ENCODE measurements at regions not wholly inside any gene's neighbourhood (a gene's known extent, or its start where the extent isn't known, plus 50 kb on each side); places are given as distances from the start of the nearest gene placed in this dataset.
A peak's percentile ranks its signal among the peaks of the same experiment; 100 is the strongest.

DNA sequence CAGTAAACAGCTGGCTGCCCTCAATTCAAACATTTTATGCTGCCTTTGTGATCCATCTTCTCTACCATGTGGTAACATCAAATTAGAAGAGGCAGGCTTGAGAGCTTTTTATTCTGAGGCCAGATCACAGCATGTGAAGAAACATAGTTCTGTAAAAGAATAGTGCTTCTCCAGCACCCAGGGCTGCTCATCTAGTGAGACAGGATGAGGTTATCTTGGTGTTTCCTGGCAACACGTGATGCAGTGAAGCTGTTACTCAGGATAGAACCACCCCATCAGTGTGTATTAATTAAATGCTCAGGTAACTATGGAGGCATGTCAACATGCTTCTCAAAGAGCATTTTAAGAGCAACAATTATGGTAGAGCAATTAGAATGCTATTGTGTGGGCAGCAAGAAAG, 400.5 kb upstream of the ACO1 start:
- ChIA-PET POLR2A (no interaction called here), CTCF (ENCODE audit: low intra/inter-chr PET ratio, low total read pairs) (no interaction called here)
- ATAC-seq, result no peak
- Histone ChIP-seq H3K4me3 (replicated peaks in 1 of 3; ENCODE audit: insufficient read depth in 1 of 3, low read depth in 2 of 3, low read length in 3 of 3) (no peak overlapping the region), H3K4me1 (ENCODE audit: insufficient read depth, low read length) (no peaks in the 10 kb centered on the region), H3K4me2 (ENCODE audit: low read depth, low read length) (no peak overlapping the region), H3K9ac (ENCODE audit: insufficient read depth, low read depth, low read length) (no peak overlapping the region), H3K79me2 (ENCODE audit: insufficient read depth, low read length) (no peaks in the 10 kb centered on the region), H3K9me3 (ENCODE audit: low read length) (peaks cover 26% of the 10 kb centered on the region), H3K36me3 (replicated peaks in 1 of 2; ENCODE audit: control insufficient read depth in 1 of 2, insufficient read depth in 2 of 2, low read length in 2 of 2) (peaks cover 4 to 8% of the 10 kb centered on the region in 2 experiments; a peak in 3 of 5 replicates), H4K20me1 (ENCODE audit: insufficient read depth, low read length) (no peaks in the 10 kb centered on the region), H3K27me3 (ENCODE audit: control insufficient read depth in 1 of 2, insufficient read depth in 2 of 2, low read length in 2 of 2) (no peaks in the 10 kb centered on the region), H2AFZ (ENCODE audit: low read length) (no peak overlapping the region), H3K27ac (ENCODE audit: extremely low read length, insufficient read depth, low read length) (no peak overlapping the region)
- no TSS peak for BruUV-seq (replicated peaks)
- 93% methylated on average over 1 of the region's 1 CpG for WGBS (ENCODE audit: low lambda C conversion rate)
- TF ChIP-seq CENPX (CRISPR knock-in tag; IDR thresholded peaks at IDR 0.05), result no peak
- no peak for TF ChIP-seq NFYB (CRISPR knock-in tag; IDR thresholded peaks at IDR 0.05)
- TF ChIP-seq ZNF33A (CRISPR knock-in tag; IDR thresholded peaks at IDR 0.05; ENCODE audit: borderline replicate concordance), result no peak
- TF ChIP-seq DPF2 (CRISPR knock-in tag; IDR thresholded peaks at IDR 0.05; ENCODE audit: borderline replicate concordance, low read depth), result no peak
- TF ChIP-seq, protein P1, sequence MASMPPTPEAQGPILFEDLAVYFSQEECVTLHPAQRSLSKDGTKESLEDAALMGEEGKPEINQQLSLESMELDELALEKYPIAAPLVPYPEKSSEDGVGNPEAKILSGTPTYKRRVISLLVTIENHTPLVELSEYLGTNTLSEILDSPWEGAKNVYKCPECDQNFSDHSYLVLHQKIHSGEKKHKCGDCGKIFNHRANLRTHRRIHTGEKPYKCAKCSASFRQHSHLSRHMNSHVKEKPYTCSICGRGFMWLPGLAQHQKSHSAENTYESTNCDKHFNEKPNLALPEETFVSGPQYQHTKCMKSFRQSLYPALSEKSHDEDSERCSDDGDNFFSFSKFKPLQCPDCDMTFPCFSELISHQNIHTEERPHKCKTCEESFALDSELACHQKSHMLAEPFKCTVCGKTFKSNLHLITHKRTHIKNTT (CRISPR knock-in tag; IDR thresholded peaks at IDR 0.05), result no peak
- FAIRE-seq, result no peak
- in situ Hi-C loops (cut with HindIII; ENCODE audit: extremely low pct_ligation_motif_present, low pct_unique_long_range_greater_than_20kb), result no loop called here
- intact Hi-C loops (cut with micrococcal nuclease; ENCODE audit: unreplicated experiment), result no loop called here
- DNase-seq (ENCODE audit: low spot score), result no peak

DNA sequence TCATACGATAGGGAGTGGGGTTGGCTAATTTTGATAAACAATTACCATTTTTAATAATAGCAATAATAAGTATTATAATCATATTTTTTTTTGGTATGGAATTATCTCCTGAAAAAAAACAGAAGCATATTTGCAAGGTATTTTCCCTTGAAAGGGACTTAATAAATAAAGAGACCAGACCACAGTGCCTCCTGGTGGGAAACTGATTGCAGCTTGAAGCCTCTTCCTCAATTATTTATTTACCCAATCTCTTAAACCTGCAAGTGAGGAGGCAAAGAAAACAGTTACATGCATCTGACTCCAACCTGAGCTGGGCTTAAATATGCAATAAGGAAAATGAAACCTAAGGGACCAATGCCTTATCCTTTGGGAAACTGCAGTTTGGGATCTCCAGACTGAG, 388.1 kb upstream of the ACO1 start:
- Histone ChIP-seq H3K4me3 (replicated peaks in 1 of 3; ENCODE audit: insufficient read depth in 1 of 3, low read depth in 2 of 3, low read length in 3 of 3) (no peak overlapping the region), H4K20me1 (ENCODE audit: insufficient read depth, low read length) (no peaks in the 10 kb centered on the region), H2AFZ (ENCODE audit: low read length) (no peak overlapping the region), H3K9me3 (ENCODE audit: low read length) (no peaks in the 10 kb centered on the region), H3K4me2 (ENCODE audit: low read depth, low read length) (no peak overlapping the region), H3K27ac (ENCODE audit: extremely low read length, insufficient read depth, low read length) (no peak overlapping the region), H3K79me2 (ENCODE audit: insufficient read depth, low read length) (no peaks in the 10 kb centered on the region), H3K4me1 (ENCODE audit: insufficient read depth, low read length) (no peaks in the 10 kb centered on the region), H3K27me3 (ENCODE audit: control insufficient read depth in 1 of 2, insufficient read depth in 2 of 2, low read length in 2 of 2) (no peaks in the 10 kb centered on the region), H3K9ac (ENCODE audit: insufficient read depth, low read depth, low read length) (no peak overlapping the region), H3K36me3 (replicated peaks in 1 of 2; ENCODE audit: control insufficient read depth in 1 of 2, insufficient read depth in 2 of 2, low read length in 2 of 2) (no peaks in the 10 kb centered on the region; a peak in 1 of 5 replicates)
- intact Hi-C loops (cut with micrococcal nuclease; ENCODE audit: unreplicated experiment) (no loop called here), in situ Hi-C loops (cut with HindIII; ENCODE audit: extremely low pct_ligation_motif_present, low pct_unique_long_range_greater_than_20kb) (no loop called here)
- no TSS peak for BruUV-seq (replicated peaks)
- no peak for ATAC-seq
- TF ChIP-seq STAG1 (CRISPR knock-in tag; IDR thresholded peaks at IDR 0.05), result 0 out of 2 replicates have a peak, but pooled peaks have one; percentile 10
- TF ChIP-seq, protein P2, sequence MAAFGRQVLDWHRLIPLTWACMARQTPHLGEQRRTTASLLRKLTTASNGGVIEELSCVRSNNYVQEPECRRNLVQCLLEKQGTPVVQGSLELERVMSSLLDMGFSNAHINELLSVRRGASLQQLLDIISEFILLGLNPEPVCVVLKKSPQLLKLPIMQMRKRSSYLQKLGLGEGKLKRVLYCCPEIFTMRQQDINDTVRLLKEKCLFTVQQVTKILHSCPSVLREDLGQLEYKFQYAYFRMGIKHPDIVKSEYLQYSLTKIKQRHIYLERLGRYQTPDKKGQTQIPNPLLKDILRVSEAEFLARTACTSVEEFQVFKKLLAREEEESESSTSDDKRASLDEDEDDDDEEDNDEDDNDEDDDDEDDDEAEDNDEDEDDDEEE (CRISPR knock-in tag; IDR thresholded peaks at IDR 0.05), result no peak
- peak; percentile 15 for DNase-seq (ENCODE audit: low spot score)
- WGBS (ENCODE audit: low lambda C conversion rate), result 98% methylated on average over 1 of the region's 1 CpG
- POLR2A ChIA-PET, result no interaction called here
- CTCF ChIA-PET (ENCODE audit: low intra/inter-chr PET ratio, low total read pairs), result no interaction called here
- no peak for FAIRE-seq
